ENCODE measurements at regions not wholly inside any gene's neighbourhood (a gene's known extent, or its start where the extent isn't known, plus 50 kb on each side); places are given as distances from the start of the nearest gene placed in this dataset.

DNA sequence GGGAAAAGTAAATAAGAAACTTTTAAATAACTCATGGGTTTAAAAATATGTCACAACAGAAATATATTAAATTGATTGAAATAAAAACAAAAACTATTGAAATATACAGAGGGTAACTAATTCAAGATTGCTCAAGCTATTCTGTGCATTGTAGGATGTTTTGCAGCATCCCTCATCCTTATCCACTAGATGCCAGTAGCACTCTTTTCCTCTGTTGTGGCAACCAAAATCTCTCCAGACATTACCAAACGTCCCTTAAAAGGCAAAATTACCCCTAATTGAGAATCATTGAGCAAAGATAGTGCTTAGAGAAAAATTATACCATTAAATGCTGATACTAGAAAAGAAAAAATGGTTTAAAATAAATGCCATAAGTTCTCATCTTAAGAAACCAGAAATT, 682.6 kb downstream of the RWDD3 start:
- TF ChIP-seq, protein P1, sequence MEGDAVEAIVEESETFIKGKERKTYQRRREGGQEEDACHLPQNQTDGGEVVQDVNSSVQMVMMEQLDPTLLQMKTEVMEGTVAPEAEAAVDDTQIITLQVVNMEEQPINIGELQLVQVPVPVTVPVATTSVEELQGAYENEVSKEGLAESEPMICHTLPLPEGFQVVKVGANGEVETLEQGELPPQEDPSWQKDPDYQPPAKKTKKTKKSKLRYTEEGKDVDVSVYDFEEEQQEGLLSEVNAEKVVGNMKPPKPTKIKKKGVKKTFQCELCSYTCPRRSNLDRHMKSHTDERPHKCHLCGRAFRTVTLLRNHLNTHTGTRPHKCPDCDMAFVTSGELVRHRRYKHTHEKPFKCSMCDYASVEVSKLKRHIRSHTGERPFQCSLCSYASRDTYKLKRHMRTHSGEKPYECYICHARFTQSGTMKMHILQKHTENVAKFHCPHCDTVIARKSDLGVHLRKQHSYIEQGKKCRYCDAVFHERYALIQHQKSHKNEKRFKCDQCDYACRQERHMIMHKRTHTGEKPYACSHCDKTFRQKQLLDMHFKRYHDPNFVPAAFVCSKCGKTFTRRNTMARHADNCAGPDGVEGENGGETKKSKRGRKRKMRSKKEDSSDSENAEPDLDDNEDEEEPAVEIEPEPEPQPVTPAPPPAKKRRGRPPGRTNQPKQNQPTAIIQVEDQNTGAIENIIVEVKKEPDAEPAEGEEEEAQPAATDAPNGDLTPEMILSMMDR (IDR thresholded peaks at IDR 0.05; ENCODE audit: insufficient read depth, low read length, poor library complexity, severe bottlenecking) = no peak
- TF ChIP-seq EZH2phosphoT487 (conservative IDR thresholded peaks at IDR 0.05; ENCODE audit: low read length) = no peak
